CMK (cell line): ENCODE measurements at regions not wholly inside any gene's neighbourhood (a gene's known extent, or its start where the extent isn't known, plus 50 kb on each side); places are given as distances from the start of the nearest gene placed in this dataset.

ENCODE experiments used
- DNase-seq: peaks from one replicate; pipeline ENCODE4 v3.0.0-alpha.2; 2010; ENCODE audit warnings: low read depth

DNA sequence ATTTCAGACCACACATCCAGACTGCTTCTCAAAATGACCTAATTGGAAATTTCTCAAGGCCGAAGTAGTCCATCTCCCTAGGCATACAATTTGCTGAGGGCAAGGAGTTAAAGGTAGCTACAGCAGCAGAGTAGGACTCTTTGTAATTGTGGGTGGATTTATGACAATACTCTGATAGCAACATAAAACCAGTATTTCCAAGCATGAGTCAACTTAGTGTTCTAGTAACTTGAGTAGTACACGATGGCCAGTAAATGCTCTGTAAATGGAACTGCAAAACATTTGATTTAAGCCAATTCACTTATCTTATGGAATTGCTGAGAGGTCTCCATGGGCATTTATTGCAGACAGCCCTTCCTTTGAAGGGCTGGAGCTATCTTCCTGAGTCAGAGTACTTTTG lies 352.2 kb downstream of the PLK2 start:
- DNase-seq: no peak

DNA sequence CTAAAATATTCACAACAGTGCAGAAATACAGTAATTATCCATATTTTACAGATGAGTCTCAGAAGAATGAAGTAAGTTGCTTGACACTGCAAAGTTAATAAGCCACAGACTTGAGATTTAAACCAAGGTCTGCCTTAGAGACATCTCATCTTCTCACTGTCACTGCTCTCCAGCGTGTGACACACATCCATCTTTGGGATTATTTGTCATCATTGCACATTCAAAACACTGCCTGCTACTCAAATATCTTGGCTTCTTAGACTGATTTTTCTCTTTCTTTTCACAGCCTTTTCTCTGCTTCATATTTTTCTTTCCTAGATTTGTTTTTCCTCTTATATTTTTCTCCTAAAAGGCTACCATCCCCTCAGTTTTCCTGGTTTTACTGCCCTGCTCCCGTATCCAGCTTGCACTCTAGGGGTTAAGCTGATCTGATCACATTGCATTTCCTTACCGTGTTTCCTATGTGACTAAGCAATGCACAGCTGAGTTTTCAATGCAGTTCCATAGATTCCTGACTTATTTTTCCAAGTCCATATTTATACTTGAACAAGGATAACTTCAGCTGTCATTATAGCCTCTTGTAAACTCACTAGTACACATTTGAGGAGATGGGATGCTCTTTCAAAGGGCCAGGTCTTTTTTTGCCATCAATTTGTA lies 353.0 kb downstream of the PLK2 start:
- no peak for DNase-seq

DNA sequence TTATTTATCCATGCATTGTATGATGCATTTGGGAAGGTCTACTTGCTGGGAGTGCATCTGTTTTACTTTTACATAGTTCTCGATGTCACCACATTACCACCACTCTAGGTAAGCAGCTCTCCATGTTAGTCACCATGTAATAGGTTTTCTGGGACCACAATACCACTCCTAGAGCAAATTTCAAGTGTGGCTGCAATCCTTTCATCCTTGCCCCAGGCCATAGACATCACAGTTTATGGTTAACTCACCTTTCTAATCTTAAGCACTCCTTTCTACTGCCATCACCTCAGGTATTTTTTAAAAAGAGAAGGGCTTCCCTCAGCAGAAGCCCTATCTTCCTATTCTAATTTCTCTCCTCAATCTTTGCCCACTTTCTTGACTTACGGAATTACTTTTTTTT lies 354.1 kb downstream of the PLK2 start:
- no peak for DNase-seq

DNA sequence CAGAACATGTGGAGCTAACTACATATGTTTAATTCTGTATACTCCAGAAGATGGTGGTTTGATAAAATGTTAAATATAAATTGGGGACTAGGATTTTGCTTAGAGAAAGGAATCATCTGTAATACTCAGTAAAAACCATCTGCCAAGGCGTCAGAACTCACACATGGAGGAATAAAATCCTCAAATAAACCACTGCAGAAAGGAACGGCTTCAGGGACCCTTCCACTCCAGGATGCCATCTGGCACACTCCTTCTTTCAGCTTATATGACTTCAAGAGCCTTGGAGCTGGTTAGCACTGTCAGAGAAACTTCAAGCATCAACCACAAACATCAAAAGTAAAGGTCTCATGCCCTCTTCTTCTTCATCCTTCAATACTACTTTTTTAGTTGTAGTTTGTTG lies 360.6 kb downstream of the PLK2 start:
- DNase-seq: no peak

DNA sequence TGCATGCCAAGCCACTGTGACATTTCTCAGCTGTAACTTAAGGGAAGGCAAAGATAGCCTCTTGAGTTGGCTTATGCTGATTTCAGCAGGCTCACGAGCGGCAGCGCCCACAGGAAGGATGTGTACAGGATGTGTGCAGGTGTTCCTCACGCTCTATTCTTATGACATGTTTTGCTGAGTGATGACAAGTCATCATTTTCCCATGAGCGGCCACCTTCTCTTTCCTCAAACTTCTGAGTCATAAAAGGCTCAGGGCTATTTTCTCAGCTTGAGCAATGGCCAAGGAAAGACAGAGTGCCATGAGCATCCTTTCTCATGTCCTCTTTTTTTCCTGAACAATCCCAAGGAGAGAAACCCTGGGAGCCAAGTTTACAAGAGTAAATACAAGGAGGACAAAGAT lies 365.9 kb downstream of the PLK2 start:
- no peak for DNase-seq

DNA sequence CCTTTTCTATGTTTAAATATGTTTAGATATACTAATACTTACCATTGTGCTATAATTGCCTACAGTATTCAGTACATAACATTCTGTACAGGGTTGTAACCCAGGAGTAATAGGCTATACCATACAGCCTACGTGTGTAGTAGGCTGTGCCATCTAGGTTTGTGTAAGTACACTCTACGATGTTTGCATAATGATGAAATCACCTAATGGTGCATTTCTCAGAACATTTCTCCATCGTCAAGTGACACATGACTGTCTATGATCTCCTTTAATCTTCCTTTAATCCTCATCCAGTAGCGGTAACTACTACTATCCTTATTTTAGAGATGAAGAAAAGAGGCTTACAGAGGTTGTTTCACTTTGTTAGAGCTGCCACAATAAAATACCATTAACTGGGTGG lies 369.2 kb downstream of the PLK2 start:
- DNase-seq: no peak

DNA sequence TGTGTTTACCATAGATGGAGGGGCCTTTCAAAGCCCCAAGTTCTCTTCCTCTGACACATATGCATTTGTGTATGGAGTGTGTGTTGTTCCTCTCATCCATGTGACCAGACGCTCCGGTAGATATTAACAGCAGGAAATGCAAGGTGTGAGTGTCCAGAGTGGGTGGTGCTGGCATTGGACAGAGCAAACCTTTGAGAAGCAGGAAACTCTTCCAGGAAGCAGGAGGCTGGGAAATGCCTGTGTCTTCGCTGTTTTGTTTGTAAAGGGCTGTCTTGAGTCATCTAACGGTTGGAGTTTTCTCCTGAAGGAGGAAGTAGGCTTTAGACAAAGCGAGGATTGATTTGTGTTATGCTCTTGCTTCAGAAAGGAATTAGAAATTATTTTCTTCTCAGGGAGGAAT lies 370.9 kb downstream of the PLK2 start:
- DNase-seq: no peak

DNA sequence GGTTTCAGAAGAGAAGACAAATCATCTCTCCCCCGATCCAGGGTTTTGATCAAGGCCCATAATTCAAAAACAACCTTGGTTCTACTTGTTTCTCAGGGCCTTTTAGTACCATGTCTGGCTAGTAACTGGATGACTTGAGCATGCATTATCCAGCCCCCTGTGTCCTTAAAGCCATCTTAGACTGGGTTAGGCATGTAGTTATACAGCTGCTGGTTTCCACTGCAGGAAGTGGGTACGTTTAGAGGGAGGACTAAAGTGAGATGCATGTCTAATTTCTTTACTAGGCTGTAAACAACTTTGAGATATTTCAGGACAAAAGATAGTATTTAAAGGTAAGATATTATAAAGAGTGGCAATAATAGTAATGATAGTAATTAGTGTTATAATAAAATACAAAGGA lies 372.0 kb downstream of the PLK2 start:
- no peak for DNase-seq

DNA sequence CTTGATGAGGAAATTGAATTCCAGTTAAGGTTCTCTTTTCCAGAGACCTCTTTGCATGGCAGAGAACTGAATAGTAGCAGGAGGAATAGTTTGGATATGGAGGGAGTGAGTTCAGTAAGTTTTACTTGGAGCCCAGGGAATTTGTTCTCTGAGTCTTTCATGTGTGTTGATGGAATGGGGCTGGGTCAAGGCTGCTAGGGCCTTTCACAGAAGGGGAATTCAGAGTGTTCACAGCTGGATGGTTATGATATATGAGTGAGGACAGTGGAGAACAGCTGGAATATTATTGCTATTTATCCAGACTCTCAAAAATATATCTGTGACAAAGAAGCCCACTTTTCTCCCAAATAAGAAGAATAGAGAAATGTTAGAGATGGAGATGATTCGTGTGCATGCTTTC lies 372.8 kb downstream of the PLK2 start:
- DNase-seq: no peak

DNA sequence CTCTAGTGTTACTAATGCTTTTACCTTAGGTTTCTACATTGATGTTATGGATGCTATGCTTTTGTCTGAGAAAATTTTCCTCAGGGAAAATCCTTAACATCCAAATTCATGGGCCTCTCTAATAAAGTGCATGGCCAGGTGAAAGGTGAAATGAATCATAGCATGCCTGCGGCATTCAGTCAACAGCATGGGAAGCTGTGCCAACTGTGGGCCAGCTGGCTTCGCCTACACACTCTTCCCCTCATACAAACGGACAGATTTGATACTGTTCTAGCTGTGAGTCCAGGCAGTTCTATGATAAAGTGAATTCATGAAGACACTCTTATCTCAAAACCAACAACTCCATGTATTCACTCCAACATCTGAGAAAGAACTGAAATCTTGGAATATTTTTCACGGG lies 374.1 kb downstream of the PLK2 start:
- no peak for DNase-seq

DNA sequence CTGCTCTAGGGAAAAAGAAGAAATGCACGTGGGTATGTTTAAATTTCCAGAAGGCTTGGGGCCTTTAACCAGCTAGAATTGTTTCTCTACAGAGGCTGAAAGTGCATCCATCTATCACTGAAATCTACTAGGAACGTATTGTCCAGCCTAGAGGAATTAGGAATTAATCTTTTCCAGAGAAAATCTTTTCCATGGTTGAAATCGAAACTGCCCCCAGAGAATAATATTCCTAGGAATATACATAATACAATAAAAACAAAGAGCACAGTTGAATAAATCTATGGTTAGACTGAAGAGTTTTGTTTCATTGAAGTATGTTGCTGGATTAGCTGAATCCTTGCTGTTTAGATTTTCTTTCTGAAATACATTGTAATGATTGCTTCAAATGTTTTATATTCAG lies 378.5 kb downstream of the PLK2 start:
- no peak for DNase-seq

DNA sequence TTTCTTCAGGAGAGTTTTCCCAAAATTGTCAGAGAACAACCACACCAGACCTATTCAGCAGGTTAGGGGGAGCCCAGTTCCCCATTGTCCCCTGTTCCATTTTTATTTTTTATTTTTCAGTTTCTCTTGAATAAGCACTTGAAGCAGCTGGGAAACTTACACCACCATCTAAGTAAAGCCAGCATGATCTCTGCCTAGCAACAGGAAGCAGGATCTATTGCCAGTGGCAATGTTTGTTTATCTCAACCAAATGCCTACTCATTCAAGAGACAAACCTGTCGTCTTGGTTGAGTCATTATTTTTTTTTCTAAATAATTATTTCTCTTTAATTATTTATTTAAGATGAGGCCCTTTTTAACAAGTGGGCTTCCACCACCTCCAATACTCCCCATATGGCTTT lies 379.3 kb downstream of the PLK2 start:
- no peak for DNase-seq

DNA sequence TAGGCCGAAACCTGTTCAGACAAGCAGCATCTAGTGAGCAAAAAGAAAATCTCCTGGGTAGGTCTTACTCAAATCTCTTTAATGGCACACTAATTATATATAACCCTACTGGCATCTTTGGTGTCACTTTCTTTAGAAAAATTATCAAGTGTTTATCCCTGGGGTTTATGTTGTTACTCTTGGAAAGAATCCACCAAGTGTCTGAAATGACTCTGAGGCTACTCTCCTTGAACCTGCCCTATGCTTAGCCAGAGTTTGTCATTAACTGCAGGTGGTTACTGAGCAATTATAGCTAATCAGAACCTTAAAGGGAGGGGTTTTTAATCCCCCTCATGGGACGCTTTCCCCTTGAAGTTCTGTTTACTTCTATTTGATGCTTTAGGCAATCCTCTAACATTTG lies 381.9 kb downstream of the PLK2 start:
- no peak for DNase-seq

DNA sequence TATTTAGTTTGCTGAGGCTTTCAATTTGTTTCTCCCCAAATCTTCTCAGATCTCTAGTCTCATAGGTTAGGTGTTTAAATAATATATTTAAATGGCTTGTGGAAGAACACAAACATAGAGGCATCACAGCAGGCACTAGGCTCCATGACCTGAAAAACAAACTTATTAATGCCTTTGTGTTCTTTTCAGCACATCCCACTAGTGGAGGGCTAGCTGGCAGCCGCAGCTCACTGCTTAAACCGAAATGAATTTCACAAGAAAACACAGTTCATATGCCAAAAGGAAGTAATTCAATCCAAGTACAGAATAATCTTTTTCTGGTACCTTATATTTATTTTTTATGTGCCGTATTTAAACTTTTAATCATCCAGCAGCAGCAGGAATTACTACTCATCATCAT lies 382.5 kb downstream of the PLK2 start:
- DNase-seq: no peak

DNA sequence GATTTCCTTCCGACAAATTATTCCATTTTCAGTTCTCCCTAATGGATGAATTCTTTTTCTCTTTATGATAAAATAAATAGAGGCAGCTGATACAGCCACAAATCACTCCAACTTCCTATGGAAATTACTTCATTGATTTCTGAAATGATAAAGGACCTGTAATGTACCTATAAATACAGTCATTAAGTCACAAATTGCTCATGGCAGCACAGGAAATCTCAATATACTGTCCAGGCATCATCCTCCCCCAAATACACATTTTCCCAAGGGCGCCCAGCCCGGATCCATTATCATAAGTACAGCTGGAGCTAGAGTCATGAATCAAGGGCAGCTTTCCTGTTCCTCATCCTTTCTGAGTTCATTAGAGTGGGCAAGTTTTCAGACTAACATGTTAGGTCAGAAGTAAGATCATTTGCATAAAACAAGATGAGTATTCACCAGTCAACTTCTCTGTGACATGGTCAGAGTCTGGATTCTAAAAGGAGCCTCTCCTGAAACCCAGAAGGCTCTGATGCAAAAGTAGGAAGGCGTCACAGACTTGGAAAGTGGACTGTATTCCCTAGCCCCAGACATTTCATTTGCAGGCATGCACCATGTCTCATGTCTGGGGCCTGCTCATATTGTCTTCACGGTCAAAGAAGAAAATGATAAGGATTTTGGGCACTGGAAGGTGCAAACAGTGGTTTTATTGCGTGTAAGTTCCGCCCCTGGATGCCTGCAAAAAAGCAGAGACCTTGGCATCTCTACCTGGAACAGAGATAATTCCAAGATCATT lies 383.2 kb downstream of the PLK2 start:
- no peak for DNase-seq

DNA sequence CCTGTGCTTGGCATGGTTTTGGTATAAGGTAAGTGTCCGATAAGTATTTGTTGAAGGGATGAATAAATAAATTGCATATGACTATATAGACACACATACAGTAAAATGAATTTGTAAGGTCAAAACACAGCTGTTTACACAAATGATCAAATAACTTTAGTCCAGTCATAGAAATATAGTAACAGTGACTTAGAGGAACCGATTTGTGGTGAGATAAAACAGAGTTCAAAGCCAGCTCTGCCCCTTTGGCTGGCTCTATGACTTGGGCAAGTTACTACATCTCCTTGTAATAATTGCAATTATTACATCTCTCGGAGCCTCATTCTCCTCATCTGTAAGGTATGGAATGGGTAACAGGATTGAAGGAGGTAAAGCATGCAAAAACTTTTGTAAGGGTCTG lies 384.0 kb downstream of the PLK2 start:
- no peak for DNase-seq

DNA sequence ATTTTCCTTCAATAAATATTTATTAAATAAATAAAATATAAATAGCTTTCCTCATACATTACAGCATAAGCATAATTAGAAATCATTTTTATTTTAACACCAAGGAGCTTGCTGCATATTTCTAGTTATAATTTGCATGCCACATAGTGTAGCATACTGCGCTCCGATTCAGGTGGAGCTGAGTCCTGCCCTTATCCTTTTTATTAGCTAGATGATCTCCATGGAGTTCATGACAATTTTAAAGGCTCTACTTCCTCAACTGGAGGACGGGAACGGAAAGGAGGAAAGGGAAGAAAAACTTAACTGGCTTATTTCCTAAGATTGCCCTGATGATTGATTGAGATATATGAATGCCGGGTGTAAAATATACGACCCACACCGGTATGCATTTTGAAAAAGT lies 385.2 kb downstream of the PLK2 start:
- no peak for DNase-seq

DNA sequence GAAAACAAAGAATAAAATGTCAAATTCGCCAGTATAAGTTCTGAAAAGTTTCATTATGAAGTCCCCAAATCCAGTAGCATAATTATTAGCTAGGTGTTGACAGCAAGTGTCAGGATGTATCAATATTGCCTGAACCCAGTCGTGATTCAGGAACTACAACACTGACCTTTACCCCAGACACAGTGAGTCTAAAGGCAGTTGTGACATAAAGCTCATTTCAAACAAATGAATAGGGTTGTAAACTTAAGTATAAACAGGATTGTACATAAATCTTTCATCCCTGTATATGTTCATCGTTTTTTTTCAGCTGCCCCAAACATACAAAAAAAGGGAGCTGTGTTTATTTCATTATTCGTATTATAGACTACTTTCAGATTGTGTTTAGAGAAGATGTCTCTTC lies 385.7 kb downstream of the PLK2 start:
- DNase-seq: no peak

DNA sequence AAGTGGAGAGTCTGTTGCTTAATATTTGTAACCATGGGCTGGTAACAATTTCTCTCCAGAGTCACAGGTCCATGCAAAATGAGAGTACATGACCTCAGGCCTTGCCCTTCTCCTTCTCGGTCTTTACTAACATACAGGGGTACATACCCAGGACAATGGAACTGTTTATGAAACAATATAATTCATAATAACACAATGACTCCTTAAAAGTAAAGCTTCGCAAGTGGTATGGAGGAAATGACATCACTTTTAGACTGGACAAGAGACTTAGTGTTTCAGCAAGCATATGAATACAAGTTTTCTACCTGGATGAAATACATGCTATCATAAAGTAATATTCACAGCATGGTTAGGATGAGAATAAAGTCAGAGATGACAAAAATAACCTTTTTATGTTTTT lies 386.6 kb downstream of the PLK2 start:
- no peak for DNase-seq

DNA sequence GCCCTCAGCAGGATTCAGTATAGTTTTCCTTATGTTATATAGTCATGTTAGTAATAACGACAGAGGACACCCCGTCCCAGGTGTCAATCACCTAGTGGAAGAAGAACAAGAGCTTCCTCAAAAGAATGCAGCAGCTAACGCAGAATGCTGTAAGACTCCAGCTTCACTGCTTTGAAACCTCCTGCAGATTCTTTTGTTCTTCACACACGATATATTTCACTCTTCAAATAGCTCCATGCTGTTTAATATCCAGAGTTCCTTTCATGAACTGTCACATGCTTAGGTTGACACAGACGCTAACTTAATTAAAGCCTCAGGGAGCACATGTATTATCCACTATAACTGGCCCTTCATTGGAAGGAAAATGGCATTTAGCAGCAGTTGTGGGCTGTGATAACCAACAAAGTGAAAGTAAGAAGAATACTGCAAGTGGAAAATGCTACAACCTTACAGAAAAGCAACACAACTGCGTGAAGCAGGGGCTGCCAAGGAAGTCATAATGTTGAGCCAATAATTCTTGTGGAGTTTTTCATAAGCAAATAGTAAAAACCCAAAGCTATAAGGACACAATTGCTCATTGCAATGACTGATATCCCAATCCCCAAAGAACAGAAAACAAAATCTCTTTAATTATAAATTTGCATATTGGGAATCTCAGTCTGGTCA lies 387.5 kb downstream of the PLK2 start:
- DNase-seq: no peak

DNA sequence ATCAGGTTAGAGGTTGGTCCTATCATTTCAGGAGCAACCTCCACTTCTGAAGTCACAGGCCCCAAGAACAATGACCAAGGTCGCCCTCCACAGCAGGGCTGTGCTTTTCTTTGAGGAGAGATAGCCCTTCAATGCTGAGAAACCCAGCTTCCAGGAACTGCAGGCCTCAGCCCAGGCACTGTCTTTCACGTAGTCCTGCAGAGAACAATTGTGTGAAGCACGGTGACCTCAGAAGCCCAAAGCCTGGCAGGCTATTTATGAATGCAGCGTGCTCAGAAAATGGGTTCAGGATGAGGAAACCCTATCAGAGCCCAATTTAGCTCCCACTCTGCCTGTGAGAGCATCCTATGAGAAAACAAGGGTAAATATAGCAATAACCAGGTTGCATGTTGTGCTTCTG lies 388.3 kb downstream of the PLK2 start:
- DNase-seq: no peak

DNA sequence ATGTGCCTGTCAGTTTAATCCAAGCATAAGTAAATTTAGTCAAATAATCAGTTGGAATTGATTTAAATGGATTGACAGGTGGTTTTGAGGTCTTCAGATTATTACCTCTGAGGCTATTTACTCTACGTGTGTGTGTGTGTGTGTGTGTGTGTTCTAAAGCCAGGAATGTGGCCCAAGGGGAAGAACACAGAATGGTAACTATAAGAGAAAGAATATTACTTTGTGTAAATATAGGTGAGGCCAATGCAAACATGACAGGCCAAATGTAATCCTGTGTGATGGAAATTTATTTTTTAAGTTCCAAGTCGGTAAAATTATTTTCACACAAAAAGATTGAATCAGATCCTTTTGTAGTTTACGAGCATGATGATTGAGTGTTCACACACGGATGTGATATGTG lies 390.0 kb downstream of the PLK2 start:
- DNase-seq: no peak

DNA sequence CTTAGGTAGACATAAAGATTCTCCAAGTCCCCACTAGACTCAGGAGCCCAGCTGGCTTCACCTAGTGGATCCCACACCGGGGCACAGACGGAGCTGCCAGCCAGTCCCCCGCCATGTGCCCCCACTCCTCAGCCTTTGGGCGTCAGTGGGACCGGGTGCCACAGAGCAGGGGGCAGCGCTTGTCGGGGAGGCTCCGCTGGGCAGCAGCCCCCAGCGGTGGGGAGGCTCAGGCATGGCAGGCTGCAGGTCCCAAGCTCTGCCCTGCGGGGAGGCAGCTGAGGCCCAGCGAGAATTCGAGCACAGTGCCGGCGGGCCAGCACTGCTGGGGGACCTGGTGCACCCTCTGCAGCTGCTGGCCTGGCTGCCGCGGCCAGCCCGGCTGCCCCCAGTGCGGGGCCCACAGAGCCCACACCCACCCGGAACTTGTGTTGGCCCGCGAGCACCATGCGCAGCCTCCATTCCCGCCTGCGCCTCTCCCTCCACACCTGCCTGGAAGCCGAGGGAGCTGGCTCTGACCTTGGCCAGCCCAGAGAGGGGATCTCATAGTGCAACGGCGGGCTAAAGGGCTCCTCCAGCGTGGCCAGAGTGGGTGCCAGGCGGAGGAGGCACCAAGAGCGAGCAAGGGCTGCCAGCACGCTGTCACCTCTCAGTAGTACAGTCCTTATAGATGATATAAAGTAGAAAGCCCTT lies 390.7 kb downstream of the PLK2 start:
- DNase-seq: no peak
